CD14-positive monocyte (primary cell): ENCODE measurements at regions not wholly inside any gene's neighbourhood (a gene's known extent, or its start where the extent isn't known, plus 50 kb on each side); places are given as distances from the start of the nearest gene placed in this dataset.

Experiments
- DNase-seq, 3 donors: peaks; one replicate each; pipeline ENCODE4 v3.0.0-alpha.2; 2011 to 2022
- H2AFZ ChIP-seq: 2 replicates; pipeline ENCODE4 v1.6.0; 2012; ENCODE audit warnings: mild to moderate bottlenecking, low read depth, low read length, inconsistent platforms; ENCODE audit not compliant: insufficient read depth, poor library complexity, severe bottlenecking
- H3K27ac ChIP-seq, 2 donors: 1 replicate in 1 of 2; 2 replicates in 1 of 2; pipeline ENCODE4 v1.5.1; 2012 to 2013; ENCODE audit warnings: low read length in 2 of 2, control low read depth in 1 of 2, inconsistent platforms in 1 of 2, low read depth in 1 of 2, mild to moderate bottlenecking in 1 of 2
- H3K27me3 ChIP-seq, 2 donors: one replicate each; pipeline versions ENCODE4 v1.6.0 to v1.6.1; 2011 to 2013; ENCODE audit warnings: low read length in 2 of 2; ENCODE audit not compliant: control insufficient read depth in 2 of 2, insufficient read depth in 2 of 2
- H3K36me3 ChIP-seq, 2 donors: replicated peaks in 1 of 2; 1 replicate in 1 of 2; 2 replicates in 1 of 2; pipeline versions ENCODE4 v1.5.1 to v1.6.1; 2012 to 2013; ENCODE audit warnings: low read length in 2 of 2, control low read depth in 1 of 2, inconsistent platforms in 1 of 2, mild to moderate bottlenecking in 1 of 2; ENCODE audit not compliant: insufficient read depth in 2 of 2, control insufficient read depth in 1 of 2
- H3K4me1 ChIP-seq, 2 donors: 1 replicate in 1 of 2; 2 replicates in 1 of 2; pipeline versions ENCODE4 v1.5.1 to v1.6.1; 2012 to 2013; ENCODE audit warnings: low read length in 2 of 2, control low read depth in 1 of 2, inconsistent platforms in 1 of 2, mild to moderate bottlenecking in 1 of 2, moderate library complexity in 1 of 2; ENCODE audit not compliant: insufficient read depth in 2 of 2, control insufficient read depth in 1 of 2
- H3K4me2 ChIP-seq: replicated peaks from 2 replicates; pipeline ENCODE3; 2012; ENCODE audit warnings: low read length, moderate library complexity, mild to moderate bottlenecking; ENCODE audit not compliant: poor library complexity, severe bottlenecking; ENCODE audit errors: extremely low read depth
- H3K4me3 ChIP-seq, 3 experiments: fragments of 200-600 bp in 1 of 3; sonication (generic) in 1 of 3; replicated peaks in 1 of 3; 1 replicate in 2 of 3; 2 replicates in 1 of 3; pipeline ENCODE4 v1.5.1; 2011 to 2013; ENCODE audit warnings: low read length in 3 of 3, mild to moderate bottlenecking in 3 of 3, control low read depth in 2 of 3, low read depth in 2 of 3, inconsistent platforms in 1 of 3, moderate library complexity in 1 of 3
- H3K79me2 ChIP-seq: 2 replicates; pipeline ENCODE4 v1.6.0; 2012; ENCODE audit warnings: mild to moderate bottlenecking, control low read depth, inconsistent platforms, low read length, moderate library complexity; ENCODE audit not compliant: insufficient read depth
- H3K9ac ChIP-seq: 2 replicates; pipeline ENCODE4 v1.6.0; 2017; ENCODE audit warnings: low read length, mild to moderate bottlenecking; ENCODE audit not compliant: insufficient read depth, poor library complexity, severe bottlenecking
- H3K9me3 ChIP-seq, 2 donors: replicated peaks in 1 of 2; 1 replicate in 1 of 2; 2 replicates in 1 of 2; pipeline versions ENCODE4 v1.5.1 to v1.6.1; 2012 to 2013; ENCODE audit warnings: low read length in 2 of 2, control low read depth in 1 of 2; ENCODE audit not compliant: control insufficient read depth in 1 of 2, insufficient read depth in 1 of 2
- H4K20me1 ChIP-seq: 2 replicates; pipeline ENCODE4 v1.6.0; 2012; ENCODE audit warnings: mild to moderate bottlenecking, low read length, control low read depth, moderate library complexity; ENCODE audit not compliant: insufficient read depth
- H3K27ac Mint-ChIP-seq, 7 donors: one replicate each; pipeline ENCODE4 v1.8.0; 2020; ENCODE audit warnings: mild to moderate bottlenecking in 7 of 7, mixed read lengths in 7 of 7, moderate library complexity in 6 of 7, inconsistent platforms in 2 of 7
- H3K27me3 Mint-ChIP-seq, 3 donors: one replicate each; pipeline ENCODE4 v1.8.0; 2021 to 2022; ENCODE audit warnings: low read depth in 3 of 3, mild to moderate bottlenecking in 3 of 3, mixed read lengths in 3 of 3, moderate library complexity in 3 of 3, inconsistent platforms in 1 of 3
- H3K36me3 Mint-ChIP-seq, 2 donors: one replicate each; pipeline ENCODE4 v1.8.0; 2020; ENCODE audit warnings: mixed read lengths in 2 of 2, inconsistent platforms in 1 of 2, mild to moderate bottlenecking in 1 of 2
- H3K4me1 Mint-ChIP-seq: one replicate; pipeline ENCODE4 v1.8.0; 2020; ENCODE audit warnings: mild to moderate bottlenecking, mixed read lengths
- H3K4me3 Mint-ChIP-seq, 2 donors: one replicate each; pipeline ENCODE4 v1.8.0; 2020; ENCODE audit warnings: mild to moderate bottlenecking in 2 of 2, mixed read lengths in 2 of 2, moderate library complexity in 1 of 2
- H3K9me3 Mint-ChIP-seq, 7 donors: one replicate each; pipeline ENCODE4 v1.8.0; 2020 to 2022; ENCODE audit warnings: mixed read lengths in 7 of 7, mild to moderate bottlenecking in 6 of 7, moderate library complexity in 6 of 7, inconsistent platforms in 2 of 7
- CTCF ChIP-seq: fragments of 200-600 bp; IDR thresholded peaks from one replicate; pipeline ENCODE4 v1.8.0; 2022; ENCODE audit warnings: antibody characterized with exemption, mild to moderate bottlenecking
- WGBS: methylation state at CpG from one replicate; pipeline ENCODE4 v1.1.5; 2013; ENCODE audit warnings: missing lambda C conversion rate; ENCODE audit not compliant: insufficient coverage; 5-methylcytosine and 5-hydroxymethylcytosine counted together
- intact Hi-C, 2 donors: fragments of 100-400 bp; cut with micrococcal nuclease; formaldehyde crosslinking; loops; one replicate each; pipeline versions ENCODE4 v1.15.0 to v1.15.1; 2023

GRCh38 chr4:124536946-124537345 is 175.6 kb downstream of the ANKRD50 start:
- TF ChIP-seq CTCF = no peak
- Mint-ChIP-seq H3K36me3 (no peaks in the 10 kb centered on the region), H3K27ac (no peak overlapping the region), H3K4me1 (no peaks in the 10 kb centered on the region), H3K4me3 (no peak overlapping the region), H3K27me3 (no peaks in the 10 kb centered on the region), H3K9me3 (no peaks in the 10 kb centered on the region)
- intact Hi-C loops = no loop called here
- no peak for DNase-seq
- H3K79me2 ChIP-seq = no peaks in the 10 kb centered on the region
- WGBS = 100% methylated on average over 1 of the region's 4 CpGs
- H3K9ac ChIP-seq = no peak overlapping the region
- H3K27ac ChIP-seq = no peak overlapping the region
- no peaks in the 10 kb centered on the region for H4K20me1 ChIP-seq
- no peaks in the 10 kb centered on the region for H3K36me3 ChIP-seq
- H3K27me3 ChIP-seq = no peaks in the 10 kb centered on the region
- no peak overlapping the region for H3K4me3 ChIP-seq
- H3K4me1 ChIP-seq = no peaks in the 10 kb centered on the region
- no peaks in the 10 kb centered on the region for H3K9me3 ChIP-seq
- H2AFZ ChIP-seq = no peak overlapping the region
- H3K4me2 ChIP-seq = no peak overlapping the region

GRCh38 chr4:124537971-124538370 is 174.6 kb downstream of the ANKRD50 start:
- H3K27me3 Mint-ChIP-seq = no peaks in the 10 kb centered on the region
- H3K4me1 ChIP-seq = no peaks in the 10 kb centered on the region
- no peak overlapping the region for H2AFZ ChIP-seq
- no peaks in the 10 kb centered on the region for H4K20me1 ChIP-seq
- H3K9ac ChIP-seq = no peak overlapping the region
- H3K4me3 ChIP-seq = no peak overlapping the region
- H3K4me3 Mint-ChIP-seq = no peak overlapping the region
- TF ChIP-seq CTCF = no peak
- peaks cover 0 to 1% (median 0%) of the 10 kb centered on the region in 7 donors for H3K9me3 Mint-ChIP-seq
- H3K27me3 ChIP-seq = no peaks in the 10 kb centered on the region
- H3K79me2 ChIP-seq = no peaks in the 10 kb centered on the region
- intact Hi-C loops = no loop called here
- no peaks in the 10 kb centered on the region for H3K9me3 ChIP-seq
- DNase-seq = no peak
- no peak overlapping the region for H3K27ac Mint-ChIP-seq
- no peaks in the 10 kb centered on the region for H3K4me1 Mint-ChIP-seq
- no peaks in the 10 kb centered on the region for H3K36me3 ChIP-seq
- H3K27ac ChIP-seq = no peak overlapping the region
- H3K4me2 ChIP-seq = no peak overlapping the region
- H3K36me3 Mint-ChIP-seq = no peaks in the 10 kb centered on the region
